ENCODE measurements at regions not wholly inside any gene's neighbourhood (a gene's known extent, or its start where the extent isn't known, plus 50 kb on each side); places are given as distances from the start of the nearest gene placed in this dataset.

DNA sequence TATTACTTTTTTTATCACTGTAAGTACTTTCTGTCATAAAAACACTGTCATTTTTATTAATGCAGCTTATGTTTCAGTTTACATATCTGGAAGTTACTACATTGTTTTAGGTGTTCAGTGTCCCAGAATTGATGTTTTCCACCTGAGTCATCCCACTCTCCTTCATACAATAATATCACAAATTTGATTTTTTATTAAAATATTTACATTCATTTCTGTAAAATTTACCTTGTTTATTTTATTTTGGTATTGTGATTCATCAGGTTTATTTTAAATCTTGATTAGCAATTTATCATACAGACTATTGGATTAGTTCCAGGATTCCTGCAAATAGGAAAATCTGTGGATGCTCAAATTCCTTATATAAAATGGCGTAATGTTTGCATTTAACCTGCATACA is 1662.9 kb downstream of the SUCLG1 start:
- H3K4me3 ChIP-seq: no peak overlapping the region
- H3K4me1 ChIP-seq (ENCODE audit: control insufficient read depth in 5 of 5, insufficient read depth in 5 of 5, low read length in 5 of 5): peaks cover 0 to 6% (median 0%) of the 10 kb centered on the region in 5 donors
- H3K9me3 ChIP-seq (ENCODE audit: control insufficient read depth in 4 of 4, insufficient read depth in 3 of 4, low read length in 3 of 4): peaks cover 0 to 5% (median 0%) of the 10 kb centered on the region in 4 donors
- TF ChIP-seq, protein P1, sequence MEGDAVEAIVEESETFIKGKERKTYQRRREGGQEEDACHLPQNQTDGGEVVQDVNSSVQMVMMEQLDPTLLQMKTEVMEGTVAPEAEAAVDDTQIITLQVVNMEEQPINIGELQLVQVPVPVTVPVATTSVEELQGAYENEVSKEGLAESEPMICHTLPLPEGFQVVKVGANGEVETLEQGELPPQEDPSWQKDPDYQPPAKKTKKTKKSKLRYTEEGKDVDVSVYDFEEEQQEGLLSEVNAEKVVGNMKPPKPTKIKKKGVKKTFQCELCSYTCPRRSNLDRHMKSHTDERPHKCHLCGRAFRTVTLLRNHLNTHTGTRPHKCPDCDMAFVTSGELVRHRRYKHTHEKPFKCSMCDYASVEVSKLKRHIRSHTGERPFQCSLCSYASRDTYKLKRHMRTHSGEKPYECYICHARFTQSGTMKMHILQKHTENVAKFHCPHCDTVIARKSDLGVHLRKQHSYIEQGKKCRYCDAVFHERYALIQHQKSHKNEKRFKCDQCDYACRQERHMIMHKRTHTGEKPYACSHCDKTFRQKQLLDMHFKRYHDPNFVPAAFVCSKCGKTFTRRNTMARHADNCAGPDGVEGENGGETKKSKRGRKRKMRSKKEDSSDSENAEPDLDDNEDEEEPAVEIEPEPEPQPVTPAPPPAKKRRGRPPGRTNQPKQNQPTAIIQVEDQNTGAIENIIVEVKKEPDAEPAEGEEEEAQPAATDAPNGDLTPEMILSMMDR (IDR thresholded peaks at IDR 0.05; ENCODE audit: control extremely low read depth, extremely low read depth): no peak
- 81 to 84% methylated on average over 1 of the region's 1 CpG for WGBS, 2 donors
- no peaks in the 10 kb centered on the region for H3K27me3 ChIP-seq (ENCODE audit: control insufficient read depth in 3 of 3, insufficient read depth in 3 of 3, low read length in 2 of 3)
- ATAC-seq (ENCODE audit: insufficient read depth, low FRiP score) (no peak), DNase-seq (no peak)
- no peaks in the 10 kb centered on the region for H3K36me3 ChIP-seq (ENCODE audit: control insufficient read depth in 4 of 4, insufficient read depth in 4 of 4, low read length in 4 of 4)
- no peak overlapping the region for H3K9ac ChIP-seq (ENCODE audit: insufficient read depth in 1 of 2, low read length in 2 of 2)
- H3K27ac ChIP-seq (ENCODE audit: low read depth in 1 of 2, low read length in 1 of 2): no peak overlapping the region

DNA sequence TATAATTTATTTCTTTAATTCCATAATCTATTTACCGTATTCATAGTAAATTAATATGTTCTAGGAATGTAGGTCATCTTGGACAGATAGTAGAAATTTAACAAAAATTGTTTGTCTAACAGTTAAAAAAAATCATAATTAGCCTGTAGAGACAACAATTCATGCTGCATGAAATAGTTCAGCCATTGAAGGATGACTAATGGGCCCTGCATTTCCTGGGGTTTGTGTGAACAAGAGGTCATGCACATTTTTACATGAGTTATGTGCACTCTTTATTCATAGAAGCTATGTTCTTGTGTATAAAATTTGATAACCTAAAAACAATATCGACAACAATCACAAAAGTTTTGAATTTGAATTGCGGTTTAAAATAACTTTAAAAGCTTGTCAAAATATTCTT is 1663.6 kb downstream of the SUCLG1 start:
- ATAC-seq (ENCODE audit: insufficient read depth, low FRiP score): no peak

DNA sequence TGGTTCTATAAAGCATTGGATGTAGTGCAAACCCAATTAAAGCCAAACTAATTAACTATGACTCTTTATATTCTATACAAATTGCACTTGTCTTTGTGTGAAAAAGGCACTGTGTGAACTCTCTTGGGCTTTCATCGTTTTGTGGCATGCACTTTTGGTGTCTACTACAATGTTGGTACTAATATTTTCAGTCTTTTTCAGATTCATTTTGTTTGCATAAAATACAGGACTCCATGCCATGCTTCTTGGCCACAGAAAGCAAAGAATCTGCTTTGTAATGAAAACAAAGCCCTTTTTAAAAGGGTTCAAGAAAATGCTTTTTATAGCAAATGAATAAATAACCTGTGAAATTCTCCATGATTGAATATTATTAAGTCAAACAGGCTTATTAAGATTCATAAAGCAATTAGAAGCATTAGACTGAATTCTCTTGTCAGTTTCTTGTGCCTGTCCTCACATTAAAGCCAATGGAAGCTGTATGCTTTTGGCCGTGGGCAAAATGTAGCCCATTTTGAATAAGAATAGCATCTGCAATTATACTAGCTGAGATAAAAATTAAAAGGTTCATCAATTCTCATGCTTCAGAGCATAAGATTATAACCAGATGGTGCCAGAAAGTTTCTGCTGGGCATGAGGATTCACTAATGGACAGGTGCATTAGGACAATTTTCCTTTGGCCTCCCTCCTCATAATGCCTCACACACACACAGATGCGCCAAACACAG is 1665.2 kb downstream of the SUCLG1 start:
- H3K27ac ChIP-seq (ENCODE audit: low read depth in 1 of 2, low read length in 1 of 2): no peak overlapping the region
- no peak overlapping the region for H3K4me3 ChIP-seq
- no peak for DNase-seq
- H3K36me3 ChIP-seq (ENCODE audit: control insufficient read depth in 4 of 4, insufficient read depth in 4 of 4, low read length in 4 of 4): no peaks in the 10 kb centered on the region
- TF ChIP-seq, protein P1 (IDR thresholded peaks at IDR 0.05; ENCODE audit: control extremely low read depth, extremely low read depth): no peak
- peaks cover 0 to 26% (median 0%) of the 10 kb centered on the region in 5 donors for H3K4me1 ChIP-seq (ENCODE audit: control insufficient read depth in 5 of 5, insufficient read depth in 5 of 5, low read length in 5 of 5)
- no peaks in the 10 kb centered on the region for H3K27me3 ChIP-seq (ENCODE audit: control insufficient read depth in 3 of 3, insufficient read depth in 3 of 3, low read length in 2 of 3)
- ATAC-seq (ENCODE audit: insufficient read depth, low FRiP score): no peak
- H3K9ac ChIP-seq (ENCODE audit: insufficient read depth in 1 of 2, low read length in 2 of 2): no peak overlapping the region
- WGBS, 2 donors: 90 to 92% methylated on average over 3 of the region's 3 CpGs
- peaks cover 0 to 5% (median 0%) of the 10 kb centered on the region in 4 donors for H3K9me3 ChIP-seq (ENCODE audit: control insufficient read depth in 4 of 4, insufficient read depth in 3 of 4, low read length in 3 of 4)

More for the DNA sequence above, 1663.6 kb downstream of the SUCLG1 start:
- TF ChIP-seq, protein P1 (IDR thresholded peaks at IDR 0.05; ENCODE audit: control extremely low read depth, extremely low read depth): no peak
- WGBS, 2 donors: 78 to 85% methylated on average over 3 of the region's 3 CpGs
- Histone ChIP-seq H3K4me3 (no peak overlapping the region), H3K9me3 (ENCODE audit: control insufficient read depth in 4 of 4, insufficient read depth in 3 of 4, low read length in 3 of 4) (peaks cover 0 to 5% (median 0%) of the 10 kb centered on the region in 4 donors), H3K9ac (ENCODE audit: insufficient read depth in 1 of 2, low read length in 2 of 2) (no peak overlapping the region), H3K27ac (ENCODE audit: low read depth in 1 of 2, low read length in 1 of 2) (no peak overlapping the region), H3K27me3 (ENCODE audit: control insufficient read depth in 3 of 3, insufficient read depth in 3 of 3, low read length in 2 of 3) (no peaks in the 10 kb centered on the region), H3K4me1 (ENCODE audit: control insufficient read depth in 5 of 5, insufficient read depth in 5 of 5, low read length in 5 of 5) (peaks cover 0 to 11% (median 0%) of the 10 kb centered on the region in 5 donors), H3K36me3 (ENCODE audit: control insufficient read depth in 4 of 4, insufficient read depth in 4 of 4, low read length in 4 of 4) (no peaks in the 10 kb centered on the region)
- no peak for DNase-seq
